Left renal pelvis (tissue), 4 donors: ENCODE measurements at regions not wholly inside any gene's neighbourhood (a gene's known extent, or its start where the extent isn't known, plus 50 kb on each side); places are given as distances from the start of the nearest gene placed in this dataset.
"Not testable (repeated sequence)": the region's sequence is repeated elsewhere in the genome, so short reads cannot be mapped to it uniquely, and the experiment has no call there.

Experiments
- DNase-seq, 4 donors: peaks; one replicate each; pipeline ENCODE4 v3.0.0-alpha.2; 2013; ENCODE audit warnings: low read depth in 4 of 4, low spot score in 3 of 4

- no peak for DNase-seq
Observed at GRCh38 chr4:189204616-189205015, 736.1 kb upstream of the FRG1 start.

- DNase-seq: no peak
Observed at GRCh38 chr4:189206953-189207352, 733.7 kb upstream of the FRG1 start.

- no peak for DNase-seq
Observed at GRCh38 chr4:189207872-189208271, 732.8 kb upstream of the FRG1 start.

- no peak for DNase-seq
Observed at GRCh38 chr4:189215574-189215973, 725.1 kb upstream of the FRG1 start.

- DNase-seq: no peak
Observed at GRCh38 chr4:189221691-189222090, 719.0 kb upstream of the FRG1 start.

- no peak for DNase-seq
Observed at GRCh38 chr4:189228726-189229125, 711.9 kb upstream of the FRG1 start.

- no peak for DNase-seq
Observed at GRCh38 chr4:189232274-189232673, 708.4 kb upstream of the FRG1 start.

- DNase-seq: not testable (repeated sequence)
Observed at GRCh38 chr4:189233754-189234153, 706.9 kb upstream of the FRG1 start.

GRCh38 chr4:189234948-189235347, 705.7 kb upstream of the FRG1 start:
- DNase-seq: not testable (repeated sequence)

GRCh38 chr4:189235599-189235998, 705.1 kb upstream of the FRG1 start:
- DNase-seq: no peak

GRCh38 chr4:189236321-189236720, 704.4 kb upstream of the FRG1 start:
- DNase-seq: not testable (repeated sequence)

- no peak for DNase-seq
Observed at GRCh38 chr4:189237340-189237739, 703.3 kb upstream of the FRG1 start.

GRCh38 chr4:189255636-189256035, 685.0 kb upstream of the FRG1 start:
- DNase-seq: no peak

- DNase-seq: no peak
Observed at GRCh38 chr4:189261475-189261874, 679.2 kb upstream of the FRG1 start.

GRCh38 chr4:189265515-189265914, 675.2 kb upstream of the FRG1 start:
- DNase-seq: no peak

- DNase-seq: no peak
Observed at GRCh38 chr4:189267312-189267965, 673.2 kb upstream of the FRG1 start.

- no peak for DNase-seq
Observed at GRCh38 chr4:189278597-189279165, 662.0 kb upstream of the FRG1 start.

GRCh38 chr4:189279188-189279587, 661.5 kb upstream of the FRG1 start:
- DNase-seq: no peak

GRCh38 chr4:189285377-189285776, 655.3 kb upstream of the FRG1 start:
- no peak for DNase-seq

GRCh38 chr4:189291939-189292338, 648.7 kb upstream of the FRG1 start:
- no peak for DNase-seq

GRCh38 chr4:189293459-189293858, 647.2 kb upstream of the FRG1 start:
- DNase-seq: no peak

- no peak for DNase-seq
Observed at GRCh38 chr4:189294574-189294973, 646.1 kb upstream of the FRG1 start.

GRCh38 chr4:189299706-189300105, 641.0 kb upstream of the FRG1 start:
- DNase-seq: no peak
